Ovary (tissue), 3 donors: ENCODE measurements at regions not wholly inside any gene's neighbourhood (a gene's known extent, or its start where the extent isn't known, plus 50 kb on each side); places are given as distances from the start of the nearest gene placed in this dataset.

Experiments used
- CTCF ChIP-seq, 3 donors: fragments of 450-650 bp in 2 of 3; fragments of 200-600 bp in 1 of 3; IDR thresholded peaks; one replicate each; pipeline versions ENCODE4 v1.5.1 to v1.8.0; 2016 to 2022; ENCODE audit warnings: antibody characterized with exemption in 3 of 3, mild to moderate bottlenecking in 1 of 3
- EP300 ChIP-seq: sonication (generic); formaldehyde crosslinking; IDR thresholded peaks from one replicate; pipeline ENCODE4 v1.6.1; 2017; ENCODE audit warnings: antibody characterized with exemption
- POLR2A ChIP-seq: fragments of 450-650 bp; IDR thresholded peaks from one replicate; pipeline ENCODE4 v1.6.1; 2017; ENCODE audit warnings: antibody characterized with exemption, mild to moderate bottlenecking, moderate library complexity
- donor health status: DM: no; HTN: no; CAD: no.

- TF ChIP-seq CTCF (IDR thresholded peaks at IDR 0.05): no peak
- no peak for TF ChIP-seq POLR2A
- TF ChIP-seq EP300: no peak
These were observed 80.7 kb upstream of the CHST15 start for GRCh38 chr10:124174071-124174566.
